AML-193 (cell line): ENCODE measurements at regions not wholly inside any gene's neighbourhood (a gene's known extent, or its start where the extent isn't known, plus 50 kb on each side); places are given as distances from the start of the nearest gene placed in this dataset.
"Not testable (repeated sequence)": the region's sequence is repeated elsewhere in the genome, so short reads cannot be mapped to it uniquely, and the experiment has no call there.

Experiments used
- DNase-seq, 2 experiments: peaks; one replicate each; lab custom pipeline; 2025; lab: John Stamatoyannopoulos, UW

GRCh38 chr4:151459375-151459774 lies 50.4 kb downstream of the FHIP1A start:
- no peak for DNase-seq

- no peak for DNase-seq
These were observed 51.5 kb downstream of the FHIP1A start for GRCh38 chr4:151460434-151460833.

- no peak for DNase-seq
These were observed 53.6 kb downstream of the FHIP1A start for GRCh38 chr4:151462554-151462953.

- no peak for DNase-seq
These were observed 60.0 kb downstream of the FHIP1A start for GRCh38 chr4:151468715-151469696.

- no peak for DNase-seq
These were observed 61.0 kb downstream of the FHIP1A start for GRCh38 chr4:151469970-151470369.

- DNase-seq, result no peak
These were observed 62.8 kb downstream of the FHIP1A start for GRCh38 chr4:151471728-151472127.

GRCh38 chr4:151472297-151472696 lies 63.3 kb downstream of the FHIP1A start:
- DNase-seq, result no peak

- no peak for DNase-seq
These were observed 63.7 kb downstream of the FHIP1A start for GRCh38 chr4:151472711-151473110.

GRCh38 chr4:151473521-151474097 lies 64.6 kb downstream of the FHIP1A start:
- DNase-seq, result no peak

- no peak for DNase-seq
These were observed 66.2 kb downstream of the FHIP1A start for GRCh38 chr4:151475035-151475714.

- no peak for DNase-seq
These were observed 72.8 kb downstream of the FHIP1A start for GRCh38 chr4:151481813-151482212.

- no peak for DNase-seq
These were observed 75.6 kb downstream of the FHIP1A start for GRCh38 chr4:151484396-151485102.

- no peak for DNase-seq
These were observed 76.7 kb downstream of the FHIP1A start for GRCh38 chr4:151485541-151486131.

- no peak for DNase-seq
These were observed 77.2 kb downstream of the FHIP1A start for GRCh38 chr4:151486168-151486567.

GRCh38 chr4:151488968-151489367 lies 80.0 kb downstream of the FHIP1A start:
- no peak for DNase-seq

- DNase-seq, result no peak
These were observed 80.7 kb downstream of the FHIP1A start for GRCh38 chr4:151489462-151490203.

- DNase-seq, result not testable (repeated sequence)
These were observed 86.6 kb downstream of the FHIP1A start for GRCh38 chr4:151495612-151496011.

GRCh38 chr4:151511548-151511947 lies 102.6 kb downstream of the FHIP1A start:
- not testable (repeated sequence) for DNase-seq

GRCh38 chr4:151517896-151518295 lies 108.9 kb downstream of the FHIP1A start:
- DNase-seq, result no peak

- no peak for DNase-seq
These were observed 109.4 kb downstream of the FHIP1A start for GRCh38 chr4:151518359-151518758.
